ENCODE measurements at regions not wholly inside any gene's neighbourhood (a gene's known extent, or its start where the extent isn't known, plus 50 kb on each side); places are given as distances from the start of the nearest gene placed in this dataset.

- Histone ChIP-seq H3K36me3 (ENCODE audit: low read depth, low read length) (no peaks in the 10 kb centered on the region), H3K4me2 (ENCODE audit: low read length) (no peak overlapping the region), H3K9me3 (ENCODE audit: low read length) (no peaks in the 10 kb centered on the region), H4K20me1 (ENCODE audit: low read length) (no peaks in the 10 kb centered on the region), H3K4me1 (ENCODE audit: insufficient read depth, low read length) (peaks cover 4% of the 10 kb centered on the region; the same call in 1 of the 2 replicates), H3K27ac (ENCODE audit: low read length) (no peak overlapping the region), H3K27me3 (ENCODE audit: low read length) (no peaks in the 10 kb centered on the region), H3K4me3 (ENCODE audit: low read length) (no peak overlapping the region), H3F3A (ENCODE audit: low read length, unreplicated experiment) (no peaks in the 10 kb centered on the region), H3K79me2 (ENCODE audit: low read length) (no peaks in the 10 kb centered on the region), H3K9ac (ENCODE audit: low read length) (no peak overlapping the region), H2AFZ (ENCODE audit: low read length) (no peak overlapping the region), H3K9me2 (replicated peaks; ENCODE audit: low read length) (no peaks in the 10 kb centered on the region)
- intact Hi-C loops (cut with micrococcal nuclease) = no loop called here
- no peak for DNase-seq
- ChIA-PET CTCF (no interaction called here), POLR2A (ENCODE audit: unreplicated experiment) (no interaction called here)
- no peak for TF ChIP-seq EZH2 (IDR thresholded peaks at IDR 0.05; ENCODE audit: low read length, unreplicated experiment)
- BruUV-seq (replicated peaks) = no TSS peak
- ATAC-seq = no peak
Observed at GRCh38 chr18:41737218-41737617, 217.8 kb upstream of the PIK3C3 start.

GRCh38 chr18:41734917-41735316, 220.1 kb upstream of the PIK3C3 start:
- H3K36me3 ChIP-seq (ENCODE audit: low read depth, low read length) = no peaks in the 10 kb centered on the region
- no peak for ATAC-seq
- ChIA-PET CTCF (no interaction called here), POLR2A (ENCODE audit: unreplicated experiment) (no interaction called here)
- TF ChIP-seq EZH2 (IDR thresholded peaks at IDR 0.05; ENCODE audit: low read length, unreplicated experiment) (no peak), CTCF (conservative IDR thresholded peaks at IDR 0.05; ENCODE audit: low read depth, low read length) (no peak), EZH2phosphoT487 (IDR thresholded peaks at IDR 0.05; ENCODE audit: borderline replicate concordance, low read length) (no peak)
- no peaks in the 10 kb centered on the region for H3K9me2 ChIP-seq (replicated peaks; ENCODE audit: low read length)
- no TSS peak for BruUV-seq (replicated peaks)
- H3K4me3 ChIP-seq (ENCODE audit: low read length) = no peak overlapping the region
- H3K4me2 ChIP-seq (ENCODE audit: low read length) = no peak overlapping the region
- DNase-seq = no peak
- intact Hi-C loops (cut with micrococcal nuclease) = no loop called here
- H3F3A ChIP-seq (ENCODE audit: low read length, unreplicated experiment) = no peaks in the 10 kb centered on the region
- peaks cover 16% of the 10 kb centered on the region; the same call in 1 of the 2 replicates for H3K4me1 ChIP-seq (ENCODE audit: insufficient read depth, low read length)
- H3K9me3 ChIP-seq (ENCODE audit: low read length) = no peaks in the 10 kb centered on the region
- H2AFZ ChIP-seq (ENCODE audit: low read length) = no peak overlapping the region
- no peaks in the 10 kb centered on the region for H4K20me1 ChIP-seq (ENCODE audit: low read length)
- no peaks in the 10 kb centered on the region for H3K27me3 ChIP-seq (ENCODE audit: low read length)
- H3K9ac ChIP-seq (ENCODE audit: low read length) = no peak overlapping the region
- H3K79me2 ChIP-seq (ENCODE audit: low read length) = no peaks in the 10 kb centered on the region
- no peak overlapping the region for H3K27ac ChIP-seq (ENCODE audit: low read length)

GRCh38 chr18:41732356-41732755, 222.7 kb upstream of the PIK3C3 start:
- Histone ChIP-seq H3K27ac (ENCODE audit: low read length) (no peak overlapping the region), H3K9me2 (replicated peaks; ENCODE audit: low read length) (no peaks in the 10 kb centered on the region), H3K9ac (ENCODE audit: low read length) (no peak overlapping the region), H3K4me1 (ENCODE audit: insufficient read depth, low read length) (peaks cover 16% of the 10 kb centered on the region; the same call in 1 of the 2 replicates), H3K4me2 (ENCODE audit: low read length) (peak overlapping the region; percentile 61), H3K79me2 (ENCODE audit: low read length) (no peaks in the 10 kb centered on the region), H3F3A (ENCODE audit: low read length, unreplicated experiment) (no peaks in the 10 kb centered on the region), H3K36me3 (ENCODE audit: low read depth, low read length) (no peaks in the 10 kb centered on the region), H4K20me1 (ENCODE audit: low read length) (no peaks in the 10 kb centered on the region), H2AFZ (ENCODE audit: low read length) (no peak overlapping the region), H3K9me3 (ENCODE audit: low read length) (no peaks in the 10 kb centered on the region), H3K27me3 (ENCODE audit: low read length) (no peaks in the 10 kb centered on the region), H3K4me3 (ENCODE audit: low read length) (no peak overlapping the region)
- ATAC-seq (no peak), DNase-seq (no peak)
- TF ChIP-seq CTCF (conservative IDR thresholded peaks at IDR 0.05; ENCODE audit: low read depth, low read length) = no peak
- TF ChIP-seq EZH2phosphoT487 (IDR thresholded peaks at IDR 0.05; ENCODE audit: borderline replicate concordance, low read length) = no peak
- TF ChIP-seq EZH2 (IDR thresholded peaks at IDR 0.05; ENCODE audit: low read length, unreplicated experiment) = no peak
- POLR2A ChIA-PET (ENCODE audit: unreplicated experiment) = no interaction called here
- BruUV-seq (replicated peaks) = no TSS peak
- CTCF ChIA-PET = interaction anchor here (0.6 kb wide), 1 partner anchor 14 kb away, joined by 4 read pairs; no protein-coding TSS in a partner anchor
- intact Hi-C loops (cut with micrococcal nuclease) = no loop called here
